Calu3 (cell line): ENCODE measurements at regions not wholly inside any gene's neighbourhood (a gene's known extent, or its start where the extent isn't known, plus 50 kb on each side); places are given as distances from the start of the nearest gene placed in this dataset.
A peak's percentile ranks its signal among the peaks of the same experiment; 100 is the strongest.

Source experiments
- BruUV-seq: library from RNA; stranded (reverse); fragments of 400-500 nt; replicated peaks from 2 replicates; lab custom pipeline; 2021; lab: Mats Ljungman, UMichigan
- CTCF ChIA-PET: fragments of 300-600 bp; sonication (Branson Sonifier 250); formaldehyde crosslinking; loops from one replicate; lab custom pipeline; 2022; ENCODE audit warnings: antibody characterized with exemption; lab: Charles Lee
- DNase-seq: peaks from one replicate; pipeline ENCODE4 v3.0.0; 2022
- H3K27ac Mint-ChIP-seq: one replicate; pipeline ENCODE4 v1.8.0; 2022; ENCODE audit warnings: mixed read lengths; ENCODE audit not compliant: unreplicated experiment
- H3K27me3 Mint-ChIP-seq: one replicate; pipeline ENCODE4 v1.8.0; 2022; ENCODE audit warnings: mixed read lengths; ENCODE audit not compliant: unreplicated experiment
- H3K36me3 Mint-ChIP-seq: one replicate; pipeline ENCODE4 v1.8.0; 2022; ENCODE audit warnings: mild to moderate bottlenecking, moderate library complexity, mixed read lengths; ENCODE audit not compliant: insufficient read depth, unreplicated experiment
- H3K4me1 Mint-ChIP-seq: one replicate; pipeline ENCODE4 v1.8.0; 2022; ENCODE audit warnings: mild to moderate bottlenecking, low read depth, mixed read lengths; ENCODE audit not compliant: unreplicated experiment
- H3K4me3 Mint-ChIP-seq: one replicate; pipeline ENCODE4 v1.8.0; 2022; ENCODE audit warnings: mild to moderate bottlenecking, low read depth, moderate library complexity, mixed read lengths; ENCODE audit not compliant: unreplicated experiment
- H3K9me3 Mint-ChIP-seq: one replicate; pipeline ENCODE4 v1.8.0; 2022; ENCODE audit warnings: low read depth, mixed read lengths; ENCODE audit not compliant: unreplicated experiment
- CTCF ChIP-seq: fragments of 200-600 bp; IDR thresholded peaks from one replicate; pipeline ENCODE4 v1.8.0; 2022; ENCODE audit warnings: antibody characterized with exemption; ENCODE audit not compliant: unreplicated experiment
- intact Hi-C: fragments of 100-400 bp; cut with micrococcal nuclease; formaldehyde crosslinking; loops from one replicate; pipeline ENCODE4 v1.10.0; 2022; ENCODE audit not compliant: unreplicated experiment

- Mint-ChIP-seq H3K36me3 (no peaks in the 10 kb centered on the region), H3K27ac (no peak overlapping the region), H3K9me3 (peaks cover 3% of the 10 kb centered on the region), H3K27me3 (no peaks in the 10 kb centered on the region), H3K4me1 (peaks cover 7% of the 10 kb centered on the region), H3K4me3 (no peak overlapping the region)
- intact Hi-C loops: no loop called here
- CTCF ChIA-PET: interaction anchor here (1.0 kb wide), 1 partner anchor 17 kb away, joined by 3 read pairs; no protein-coding TSS in a partner anchor
- no TSS peak for BruUV-seq
- TF ChIP-seq CTCF: no peak
- no peak for DNase-seq
Measured at GRCh38 chr2:142827170-142827569, 50.3 kb upstream of the KYNU start.

GRCh38 chr2:142825861-142826260 is 51.6 kb upstream of the KYNU start:
- DNase-seq: no peak
- intact Hi-C loops: no loop called here
- Mint-ChIP-seq H3K4me3 (no peak overlapping the region), H3K9me3 (peaks cover 3% of the 10 kb centered on the region), H3K36me3 (no peaks in the 10 kb centered on the region), H3K4me1 (peaks cover 7% of the 10 kb centered on the region), H3K27me3 (no peaks in the 10 kb centered on the region), H3K27ac (no peak overlapping the region)
- no peak for TF ChIP-seq CTCF
- CTCF ChIA-PET: interaction anchor here (1.0 kb wide), 1 partner anchor 18 kb away, joined by 3 read pairs; no protein-coding TSS in a partner anchor
- no TSS peak for BruUV-seq

- no peak overlapping the region for H3K4me3 Mint-ChIP-seq
- intact Hi-C loops: no loop called here
- H3K36me3 Mint-ChIP-seq: no peaks in the 10 kb centered on the region
- peaks cover 7% of the 10 kb centered on the region for H3K4me1 Mint-ChIP-seq
- BruUV-seq: no TSS peak
- DNase-seq: no peak
- H3K9me3 Mint-ChIP-seq: peaks cover 2% of the 10 kb centered on the region
- no peak for TF ChIP-seq CTCF
- CTCF ChIA-PET: no interaction called here
- H3K27ac Mint-ChIP-seq: peak overlapping the region; percentile 14
- H3K27me3 Mint-ChIP-seq: no peaks in the 10 kb centered on the region
Measured at GRCh38 chr2:142824756-142825155, 52.7 kb upstream of the KYNU start.

GRCh38 chr2:142822190-142822589 is 55.3 kb upstream of the KYNU start:
- CTCF ChIA-PET: interaction anchor here (1.4 kb wide), 1 partner anchor 46 kb away, joined by 3 read pairs; no protein-coding TSS in a partner anchor
- H3K4me3 Mint-ChIP-seq: no peak overlapping the region
- DNase-seq: no peak
- peaks cover 3% of the 10 kb centered on the region for H3K9me3 Mint-ChIP-seq
- TF ChIP-seq CTCF: no peak
- no peaks in the 10 kb centered on the region for H3K27me3 Mint-ChIP-seq
- no TSS peak for BruUV-seq
- peaks cover 10% of the 10 kb centered on the region for H3K4me1 Mint-ChIP-seq
- H3K36me3 Mint-ChIP-seq: no peaks in the 10 kb centered on the region
- H3K27ac Mint-ChIP-seq: no peak overlapping the region
- intact Hi-C loops: no loop called here
